ENCODE measurements at regions not wholly inside any gene's neighbourhood (a gene's known extent, or its start where the extent isn't known, plus 50 kb on each side); places are given as distances from the start of the nearest gene placed in this dataset.
"Not testable (repeated sequence)": the region's sequence is repeated elsewhere in the genome, so short reads cannot be mapped to it uniquely, and the experiment has no call there.

- DNase-seq (ENCODE audit: low spot score) = no peak
- Mint-ChIP-seq H3K36me3 (ENCODE audit: low read depth) (no peaks in the 10 kb centered on the region), H3K4me1 (ENCODE audit: low read depth) (no peaks in the 10 kb centered on the region), H3K27me3 (ENCODE audit: low read depth) (peaks cover 4% of the 10 kb centered on the region), H3K9me3 (peaks cover 44% of the 10 kb centered on the region), H3K27ac (no peak overlapping the region), H3K4me3 (ENCODE audit: low read depth) (no peak overlapping the region)
- intact Hi-C loops (cut with micrococcal nuclease) = no loop called here
Measured at GRCh38 chr12:68984796-68985573, 52.0 kb upstream of the CPM start.

- H3K4me3 Mint-ChIP-seq (ENCODE audit: low read depth); H3K36me3 Mint-ChIP-seq (ENCODE audit: low read depth); intact Hi-C loops (cut with micrococcal nuclease); H3K4me1 Mint-ChIP-seq (ENCODE audit: low read depth); H3K27me3 Mint-ChIP-seq (ENCODE audit: low read depth); DNase-seq (ENCODE audit: low spot score); H3K27ac Mint-ChIP-seq: not testable (repeated sequence)
- H3K9me3 Mint-ChIP-seq = peaks cover 23% of the 10 kb centered on the region
Measured at GRCh38 chr12:68997526-68997925, 64.6 kb upstream of the CPM start.

- Mint-ChIP-seq H3K36me3 (ENCODE audit: low read depth) (no peaks in the 10 kb centered on the region), H3K27ac (no peak overlapping the region), H3K27me3 (ENCODE audit: low read depth) (no peaks in the 10 kb centered on the region), H3K4me1 (ENCODE audit: low read depth) (no peaks in the 10 kb centered on the region), H3K4me3 (ENCODE audit: low read depth) (no peak overlapping the region), H3K9me3 (peaks cover 23% of the 10 kb centered on the region)
- no peak for DNase-seq (ENCODE audit: low spot score)
- intact Hi-C loops (cut with micrococcal nuclease) = no loop called here
Measured at GRCh38 chr12:68998041-68998440, 65.1 kb upstream of the CPM start.

- Mint-ChIP-seq H3K27ac (no peak overlapping the region), H3K4me3 (ENCODE audit: low read depth) (no peak overlapping the region), H3K9me3 (peaks cover 23% of the 10 kb centered on the region), H3K4me1 (ENCODE audit: low read depth) (no peaks in the 10 kb centered on the region), H3K27me3 (ENCODE audit: low read depth) (no peaks in the 10 kb centered on the region), H3K36me3 (ENCODE audit: low read depth) (no peaks in the 10 kb centered on the region)
- intact Hi-C loops (cut with micrococcal nuclease) = no loop called here
- no peak for DNase-seq (ENCODE audit: low spot score)
Measured at GRCh38 chr12:69000074-69000473, 67.1 kb upstream of the CPM start.

DNA sequence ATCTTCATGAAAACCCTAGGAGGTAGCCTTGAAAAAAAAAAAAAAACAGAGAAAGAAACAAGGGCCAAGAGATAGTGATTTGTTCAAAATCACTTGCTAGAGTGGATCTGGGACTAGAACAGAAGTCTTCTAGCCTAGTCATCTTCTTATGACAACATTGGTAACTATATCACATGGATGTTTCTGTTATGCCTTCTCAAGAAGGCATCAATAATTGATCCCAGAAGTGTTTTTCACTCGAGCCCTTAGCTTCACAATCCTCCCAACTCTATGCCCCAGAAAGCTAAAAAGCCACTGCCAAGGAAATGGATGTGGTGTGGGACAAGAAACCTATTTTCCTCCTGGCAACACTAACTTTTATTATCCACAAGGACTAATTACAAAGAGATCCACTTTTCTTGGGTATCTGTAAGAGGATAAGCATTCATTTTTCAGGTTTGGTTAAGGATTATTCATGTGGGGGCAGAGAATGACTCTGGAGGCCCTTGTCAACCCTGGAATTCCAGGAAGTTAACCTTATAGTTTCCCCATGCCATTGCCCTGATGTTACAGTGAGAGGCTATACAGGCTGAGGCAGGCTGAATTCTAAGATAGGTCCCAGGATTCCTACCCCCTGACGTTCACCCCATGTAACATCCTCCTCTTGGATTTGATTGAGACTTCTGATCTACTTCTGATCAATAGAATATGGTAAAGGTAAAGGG is 67.7 kb upstream of the CPM start:
- intact Hi-C loops (cut with micrococcal nuclease) = no loop called here

DNA sequence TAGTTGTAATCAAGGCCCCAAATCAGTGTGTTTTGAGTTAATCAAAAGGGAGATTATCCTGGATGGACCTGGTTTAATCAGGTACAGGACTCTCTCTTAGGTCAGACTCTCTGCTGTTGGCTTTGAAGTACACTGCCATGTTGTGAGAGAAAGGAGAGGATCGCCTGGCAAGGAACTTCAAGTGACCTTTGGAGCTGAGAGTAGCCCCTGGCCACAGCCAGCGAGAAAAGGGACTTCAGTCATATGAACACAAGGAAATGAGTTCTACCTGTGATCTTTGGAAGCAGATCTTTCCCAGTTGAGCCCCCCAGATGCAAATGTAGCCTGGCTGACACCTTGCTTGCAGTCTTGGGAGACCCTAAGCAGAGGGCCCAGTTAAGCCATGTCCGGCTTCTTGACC is 68.3 kb upstream of the CPM start:
- Mint-ChIP-seq H3K4me1 (ENCODE audit: low read depth) (no peaks in the 10 kb centered on the region), H3K27me3 (ENCODE audit: low read depth) (no peaks in the 10 kb centered on the region), H3K27ac (no peak overlapping the region), H3K9me3 (peaks cover 23% of the 10 kb centered on the region), H3K36me3 (ENCODE audit: low read depth) (no peaks in the 10 kb centered on the region), H3K4me3 (ENCODE audit: low read depth) (no peak overlapping the region)
- no peak for DNase-seq (ENCODE audit: low spot score)
- intact Hi-C loops (cut with micrococcal nuclease) = no loop called here

More for the DNA sequence above, 67.7 kb upstream of the CPM start:
- Mint-ChIP-seq H3K4me3 (ENCODE audit: low read depth) (no peak overlapping the region), H3K4me1 (ENCODE audit: low read depth) (no peaks in the 10 kb centered on the region), H3K9me3 (peaks cover 23% of the 10 kb centered on the region), H3K27ac (no peak overlapping the region), H3K27me3 (ENCODE audit: low read depth) (no peaks in the 10 kb centered on the region), H3K36me3 (ENCODE audit: low read depth) (no peaks in the 10 kb centered on the region)
- DNase-seq (ENCODE audit: low spot score) = no peak

- no peaks in the 10 kb centered on the region for H3K36me3 Mint-ChIP-seq (ENCODE audit: low read depth)
- intact Hi-C loops (cut with micrococcal nuclease) = no loop called here
- H3K4me1 Mint-ChIP-seq (ENCODE audit: low read depth) = peaks cover 7% of the 10 kb centered on the region
- peaks cover 10% of the 10 kb centered on the region for H3K9me3 Mint-ChIP-seq
- no peak overlapping the region for H3K27ac Mint-ChIP-seq
- H3K27me3 Mint-ChIP-seq (ENCODE audit: low read depth) = no peaks in the 10 kb centered on the region
- H3K4me3 Mint-ChIP-seq (ENCODE audit: low read depth) = no peak overlapping the region
- DNase-seq (ENCODE audit: low spot score) = no peak
Measured at GRCh38 chr12:69002969-69003368, 70.0 kb upstream of the CPM start.

DNA sequence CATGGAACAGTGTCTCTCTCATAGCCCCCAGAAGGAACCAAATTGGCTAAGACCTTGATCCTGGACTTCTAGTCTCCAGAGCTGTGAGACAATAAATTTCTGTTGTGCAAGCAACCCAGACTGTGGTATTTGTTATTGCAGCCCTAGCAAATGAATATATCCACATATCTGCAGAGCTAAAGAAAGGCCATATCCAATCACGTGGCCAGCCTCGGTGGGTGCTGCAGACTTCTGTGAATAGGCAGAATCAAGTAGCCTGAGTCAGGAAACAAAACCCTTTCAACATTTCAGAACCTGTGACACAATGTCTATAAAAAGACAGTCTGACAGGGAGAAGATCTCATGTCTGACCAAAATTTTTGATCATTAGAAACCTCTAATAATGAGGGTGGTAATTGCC is 71.0 kb upstream of the CPM start:
- intact Hi-C loops (cut with micrococcal nuclease) = no loop called here
- DNase-seq (ENCODE audit: low spot score) = no peak
- Mint-ChIP-seq H3K9me3 (peaks cover 10% of the 10 kb centered on the region), H3K4me3 (ENCODE audit: low read depth) (no peak overlapping the region), H3K36me3 (ENCODE audit: low read depth) (no peaks in the 10 kb centered on the region), H3K27me3 (ENCODE audit: low read depth) (peaks cover 1% of the 10 kb centered on the region), H3K27ac (no peak overlapping the region), H3K4me1 (ENCODE audit: low read depth) (peaks cover 7% of the 10 kb centered on the region)

DNA sequence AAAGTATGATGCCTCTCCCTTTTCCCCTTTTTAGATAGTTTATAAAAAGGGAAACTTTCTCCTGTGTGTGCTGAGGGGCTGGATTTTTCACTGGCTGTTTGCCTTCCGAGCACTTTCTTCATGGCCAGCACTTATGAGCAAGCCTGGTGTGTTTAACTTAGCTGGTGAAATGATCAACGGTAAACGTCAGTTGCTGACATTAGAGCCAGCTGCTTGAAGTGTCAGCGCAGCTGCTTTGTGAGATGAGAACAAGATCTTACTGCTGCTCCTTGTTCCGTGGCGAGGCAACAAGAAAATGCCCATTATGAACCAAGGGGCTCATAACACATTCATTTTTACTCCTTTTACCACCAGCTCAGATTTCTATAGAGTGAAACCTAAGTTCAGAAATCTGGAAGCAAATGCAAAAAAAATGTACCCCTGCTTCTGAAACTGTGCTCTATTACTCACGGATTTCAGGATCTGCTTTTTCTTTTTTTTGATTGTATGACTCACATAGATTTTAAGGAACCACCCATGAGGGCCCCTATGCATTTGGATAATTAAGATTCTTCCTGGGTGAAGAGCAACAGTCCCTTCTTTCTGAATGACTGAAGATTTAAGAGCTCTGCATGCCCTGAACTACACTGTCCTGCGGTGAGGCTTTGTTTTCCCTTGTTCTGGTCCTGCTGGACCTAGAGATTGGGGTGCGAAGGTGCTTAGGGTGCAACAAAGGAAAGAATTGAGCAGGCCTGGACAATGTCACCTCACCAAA is 74.3 kb upstream of the CPM start:
- no peaks in the 10 kb centered on the region for H3K36me3 Mint-ChIP-seq (ENCODE audit: low read depth)
- intact Hi-C loops (cut with micrococcal nuclease) = loop anchor here (5.0 kb wide), 1 partner anchor 50 kb away; no protein-coding TSS in a partner anchor
- H3K9me3 Mint-ChIP-seq = no peaks in the 10 kb centered on the region
- peaks cover 7% of the 10 kb centered on the region for H3K4me1 Mint-ChIP-seq (ENCODE audit: low read depth)
- H3K4me3 Mint-ChIP-seq (ENCODE audit: low read depth) = no peak overlapping the region
- no peak for DNase-seq (ENCODE audit: low spot score)
- H3K27ac Mint-ChIP-seq = no peak overlapping the region
- H3K27me3 Mint-ChIP-seq (ENCODE audit: low read depth) = peaks cover 3% of the 10 kb centered on the region

DNA sequence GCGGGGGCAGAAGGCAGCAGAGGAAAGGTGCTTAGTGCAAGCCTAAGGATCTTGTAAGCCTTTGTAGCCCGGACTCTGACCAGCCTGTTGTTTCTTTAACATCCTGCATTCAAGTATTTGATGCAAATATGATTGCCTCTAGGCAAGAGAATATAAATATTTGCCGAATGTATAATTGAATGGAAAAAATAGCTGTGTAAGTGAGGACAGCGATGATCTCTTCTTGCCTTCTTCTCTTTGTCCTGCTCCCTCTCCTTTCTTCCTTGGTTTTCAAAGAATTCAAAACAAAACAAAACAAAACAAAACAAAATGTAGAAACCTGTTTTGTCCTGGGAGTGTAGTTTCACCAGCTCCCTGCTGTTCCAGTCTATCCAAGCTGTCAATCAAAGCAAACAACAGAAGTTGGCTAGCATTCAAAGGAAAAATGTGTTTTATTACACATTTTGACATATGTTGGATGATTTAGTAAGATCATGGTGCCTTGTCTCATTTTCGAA is 74.9 kb upstream of the CPM start:
- no peak overlapping the region for H3K4me3 Mint-ChIP-seq (ENCODE audit: low read depth)
- intact Hi-C loops (cut with micrococcal nuclease) = loop anchor here (5.0 kb wide), 1 partner anchor 49 kb away; no protein-coding TSS in a partner anchor

GRCh38 chr12:69008520-69008919 is 75.5 kb upstream of the CPM start:
- Mint-ChIP-seq H3K4me1 (ENCODE audit: low read depth) (peaks cover 7% of the 10 kb centered on the region), H3K36me3 (ENCODE audit: low read depth) (no peaks in the 10 kb centered on the region), H3K9me3 (no peaks in the 10 kb centered on the region), H3K27ac (no peak overlapping the region), H3K4me3 (ENCODE audit: low read depth) (no peak overlapping the region), H3K27me3 (ENCODE audit: low read depth) (peaks cover 3% of the 10 kb centered on the region)
- DNase-seq (ENCODE audit: low spot score) = no peak
- intact Hi-C loops (cut with micrococcal nuclease) = loop anchor here (5.0 kb wide), 1 partner anchor 49 kb away; no protein-coding TSS in a partner anchor

More for the DNA sequence above, 74.9 kb upstream of the CPM start:
- H3K27ac Mint-ChIP-seq = no peak overlapping the region
- peaks cover 3% of the 10 kb centered on the region for H3K27me3 Mint-ChIP-seq (ENCODE audit: low read depth)
- no peaks in the 10 kb centered on the region for H3K9me3 Mint-ChIP-seq
- H3K4me1 Mint-ChIP-seq (ENCODE audit: low read depth) = peaks cover 7% of the 10 kb centered on the region
- H3K36me3 Mint-ChIP-seq (ENCODE audit: low read depth) = no peaks in the 10 kb centered on the region
- DNase-seq (ENCODE audit: low spot score) = no peak

DNA sequence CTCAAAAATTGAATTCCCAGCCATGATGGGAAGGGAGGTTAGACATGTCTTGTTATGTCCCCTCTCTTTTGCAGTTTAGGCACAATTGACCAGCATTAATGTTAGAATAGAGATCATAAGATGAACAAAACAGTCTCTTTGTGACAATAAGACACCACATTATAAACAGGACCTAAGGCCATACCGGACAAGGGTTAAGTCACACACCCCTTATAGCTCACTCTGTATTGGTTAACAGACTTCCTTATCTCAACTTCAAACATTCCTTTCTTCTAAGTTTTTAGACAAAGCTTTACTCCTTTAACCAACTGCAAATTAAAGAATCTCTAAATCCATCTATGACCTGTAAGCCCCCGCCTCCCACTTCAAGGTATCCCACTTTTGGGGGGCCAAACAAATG is 81.1 kb upstream of the CPM start:
- H3K4me3 Mint-ChIP-seq (ENCODE audit: low read depth) = no peak overlapping the region
- intact Hi-C loops (cut with micrococcal nuclease) = no loop called here
- DNase-seq (ENCODE audit: low spot score) = no peak
- H3K36me3 Mint-ChIP-seq (ENCODE audit: low read depth) = no peaks in the 10 kb centered on the region
- no peaks in the 10 kb centered on the region for H3K4me1 Mint-ChIP-seq (ENCODE audit: low read depth)
- no peak overlapping the region for H3K27ac Mint-ChIP-seq
- peaks cover 5% of the 10 kb centered on the region for H3K27me3 Mint-ChIP-seq (ENCODE audit: low read depth)
- H3K9me3 Mint-ChIP-seq = no peaks in the 10 kb centered on the region

All from activated T-helper 2 cell treated with anti-CD3 and anti-CD28 coated beads, Interferon-gamma antibody, Interleukin-2, Interleukin-4, amounts not matched to agents 10 μg/mL and 5 μg/mL and 100 μg/mL, durations not matched to agents 14 hours and 24 hours and 36 hours (primary cell).